ENCODE measurements at regions not wholly inside any gene's neighbourhood (a gene's known extent, or its start where the extent isn't known, plus 50 kb on each side); places are given as distances from the start of the nearest gene placed in this dataset.

DNA sequence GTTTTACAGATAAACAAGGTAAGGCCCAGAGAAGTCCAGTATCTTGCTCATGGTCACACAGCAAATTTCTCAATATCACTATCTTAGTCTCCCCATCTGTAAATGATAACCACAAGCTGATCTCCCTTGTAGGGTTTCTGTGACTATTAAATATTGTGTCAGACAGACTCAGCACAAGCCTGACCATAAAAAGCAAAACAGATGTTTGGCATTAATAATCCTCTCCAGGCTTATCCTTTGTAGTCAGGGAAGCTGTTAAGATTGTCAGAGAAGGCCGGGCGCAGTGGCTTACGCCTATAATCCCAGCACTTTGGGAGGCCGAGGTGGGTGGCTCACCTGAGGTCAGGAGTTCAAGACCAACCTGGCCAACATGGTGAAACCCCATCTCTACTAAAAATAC lies 173.2 kb upstream of the PRICKLE2 start:
- no peak overlapping the region for H3K4me3 ChIP-seq (replicated peaks; ENCODE audit: low read depth, low read length)
- TF ChIP-seq, protein P1, sequence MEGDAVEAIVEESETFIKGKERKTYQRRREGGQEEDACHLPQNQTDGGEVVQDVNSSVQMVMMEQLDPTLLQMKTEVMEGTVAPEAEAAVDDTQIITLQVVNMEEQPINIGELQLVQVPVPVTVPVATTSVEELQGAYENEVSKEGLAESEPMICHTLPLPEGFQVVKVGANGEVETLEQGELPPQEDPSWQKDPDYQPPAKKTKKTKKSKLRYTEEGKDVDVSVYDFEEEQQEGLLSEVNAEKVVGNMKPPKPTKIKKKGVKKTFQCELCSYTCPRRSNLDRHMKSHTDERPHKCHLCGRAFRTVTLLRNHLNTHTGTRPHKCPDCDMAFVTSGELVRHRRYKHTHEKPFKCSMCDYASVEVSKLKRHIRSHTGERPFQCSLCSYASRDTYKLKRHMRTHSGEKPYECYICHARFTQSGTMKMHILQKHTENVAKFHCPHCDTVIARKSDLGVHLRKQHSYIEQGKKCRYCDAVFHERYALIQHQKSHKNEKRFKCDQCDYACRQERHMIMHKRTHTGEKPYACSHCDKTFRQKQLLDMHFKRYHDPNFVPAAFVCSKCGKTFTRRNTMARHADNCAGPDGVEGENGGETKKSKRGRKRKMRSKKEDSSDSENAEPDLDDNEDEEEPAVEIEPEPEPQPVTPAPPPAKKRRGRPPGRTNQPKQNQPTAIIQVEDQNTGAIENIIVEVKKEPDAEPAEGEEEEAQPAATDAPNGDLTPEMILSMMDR (IDR thresholded peaks at IDR 0.05; ENCODE audit: low read depth, low read length, missing control alignments) = no peak
- DNase-seq (ENCODE audit: extremely low read depth, low read depth) = peak; percentile 77

DNA sequence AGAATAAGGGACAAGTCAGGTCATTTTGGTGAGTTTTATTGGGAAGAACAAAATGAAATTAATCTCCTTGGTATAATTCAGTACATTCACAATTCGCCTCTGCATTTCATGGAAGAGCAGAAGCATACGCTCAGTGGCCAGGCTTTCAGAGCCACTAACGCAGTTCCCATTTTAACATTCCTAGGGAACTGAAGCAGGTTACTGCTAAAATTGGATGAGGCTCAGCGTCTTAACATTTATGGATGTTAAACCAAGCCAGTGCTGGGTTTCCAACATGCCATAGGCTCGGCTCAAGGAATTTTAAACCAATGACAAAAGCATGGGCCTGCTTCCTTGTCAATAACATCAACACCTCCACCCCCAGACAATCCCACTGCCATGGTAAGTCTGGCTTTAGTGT lies 172.7 kb upstream of the PRICKLE2 start:
- H3K4me3 ChIP-seq (replicated peaks; ENCODE audit: low read depth, low read length) = no peak overlapping the region
- no peak for DNase-seq (ENCODE audit: extremely low read depth, low read depth)
- TF ChIP-seq, protein P1 (IDR thresholded peaks at IDR 0.05; ENCODE audit: low read depth, low read length, missing control alignments) = no peak

DNA sequence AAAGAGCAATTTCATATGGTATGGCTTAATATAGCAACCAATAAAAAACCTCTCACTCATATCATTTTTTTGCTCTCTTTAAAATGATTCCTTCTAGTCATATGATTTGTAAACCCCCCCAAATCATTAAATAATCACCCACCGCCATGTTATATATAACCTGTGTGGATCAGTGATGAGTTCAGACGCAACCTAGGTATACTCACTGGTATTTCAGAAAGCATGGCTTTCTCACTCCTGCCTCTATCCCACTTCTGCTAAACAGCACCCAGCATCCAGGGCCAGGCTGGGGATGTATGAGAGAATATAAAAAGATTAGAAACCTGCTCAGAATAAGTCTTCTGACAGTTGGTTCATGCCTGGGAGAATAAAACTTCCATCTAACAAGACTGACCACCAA lies 172.3 kb upstream of the PRICKLE2 start:
- TF ChIP-seq, protein P1 (IDR thresholded peaks at IDR 0.05; ENCODE audit: low read depth, low read length, missing control alignments) = no peak
- DNase-seq (ENCODE audit: extremely low read depth, low read depth) = no peak
- H3K4me3 ChIP-seq (replicated peaks; ENCODE audit: low read depth, low read length) = no peak overlapping the region

DNA sequence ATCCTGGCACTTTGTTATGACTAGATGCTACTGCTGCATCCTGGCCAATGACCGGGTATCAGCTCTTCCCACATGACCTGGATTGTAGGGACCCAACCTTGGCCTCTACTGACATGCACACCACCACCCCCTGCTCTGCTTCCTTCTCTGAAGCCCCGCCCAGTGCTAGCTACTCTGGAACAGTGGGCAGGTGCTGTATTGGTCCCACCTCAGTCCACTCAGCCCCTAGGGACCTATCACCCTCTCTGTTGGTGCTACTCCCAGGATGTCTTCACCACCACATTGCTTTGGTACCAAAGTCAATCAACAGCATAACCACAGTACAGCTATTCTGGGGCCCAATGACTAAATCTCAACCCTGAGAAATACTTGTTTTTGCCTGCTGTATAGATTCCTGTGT lies 170.2 kb upstream of the PRICKLE2 start:
- TF ChIP-seq, protein P1 (IDR thresholded peaks at IDR 0.05; ENCODE audit: low read depth, low read length, missing control alignments) = no peak
- DNase-seq (ENCODE audit: extremely low read depth, low read depth) = no peak

DNA sequence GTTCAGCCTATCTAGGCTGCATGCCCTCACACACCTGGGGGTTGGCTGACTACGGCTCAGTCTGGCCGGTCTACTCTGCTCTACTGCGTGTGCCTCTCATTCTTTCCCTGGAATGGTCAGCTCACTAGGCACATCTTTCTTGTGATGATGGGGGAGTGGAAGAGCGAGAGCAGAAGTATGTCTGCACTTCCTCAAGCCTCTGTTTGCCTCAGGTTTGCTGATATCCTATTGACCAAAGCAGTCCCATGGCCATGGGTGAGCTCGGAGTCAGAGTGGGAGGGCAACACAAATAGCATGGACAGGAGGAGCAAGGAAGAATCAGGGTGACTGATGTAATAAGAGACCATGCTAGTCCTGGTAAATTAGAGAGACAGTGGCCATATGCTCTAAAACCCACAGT lies 167.9 kb upstream of the PRICKLE2 start:
- DNase-seq (ENCODE audit: extremely low read depth, low read depth) = no peak
- no peak overlapping the region for H3K4me3 ChIP-seq (replicated peaks; ENCODE audit: low read depth, low read length)
- TF ChIP-seq, protein P1 (IDR thresholded peaks at IDR 0.05; ENCODE audit: low read depth, low read length, missing control alignments) = no peak

More for the DNA sequence above, 170.2 kb upstream of the PRICKLE2 start:
- H3K4me3 ChIP-seq (replicated peaks; ENCODE audit: low read depth, low read length) = no peak overlapping the region

GRCh38 chr3:64392001-64392400 lies 166.7 kb upstream of the PRICKLE2 start:
- no peak overlapping the region for H3K4me3 ChIP-seq (replicated peaks; ENCODE audit: low read depth, low read length)
- TF ChIP-seq, protein P1 (IDR thresholded peaks at IDR 0.05; ENCODE audit: low read depth, low read length, missing control alignments) = no peak
- DNase-seq (ENCODE audit: extremely low read depth, low read depth) = no peak

GRCh38 chr3:64390893-64391292 lies 165.6 kb upstream of the PRICKLE2 start:
- H3K4me3 ChIP-seq (replicated peaks; ENCODE audit: low read depth, low read length) = no peak overlapping the region
- no peak for DNase-seq (ENCODE audit: extremely low read depth, low read depth)
- TF ChIP-seq, protein P1 (IDR thresholded peaks at IDR 0.05; ENCODE audit: low read depth, low read length, missing control alignments) = no peak

Measured in HFF-Myc (cell line).